ENCODE measurements at regions not wholly inside any gene's neighbourhood (a gene's known extent, or its start where the extent isn't known, plus 50 kb on each side); places are given as distances from the start of the nearest gene placed in this dataset.

- no peak for TF ChIP-seq CTCF (IDR thresholded peaks at IDR 0.05)
- TF ChIP-seq EP300 (IDR thresholded peaks at IDR 0.05) = no peak
- no peak for TF ChIP-seq POLR2AphosphoS5 (IDR thresholded peaks at IDR 0.05)
- TF ChIP-seq POLR2A (IDR thresholded peaks at IDR 0.05) = no peak
Measured at GRCh38 chr4:177105536-177105935, 204.1 kb upstream of the NEIL3 start.
